ENCODE measurements at regions not wholly inside any gene's neighbourhood (a gene's known extent, or its start where the extent isn't known, plus 50 kb on each side); places are given as distances from the start of the nearest gene placed in this dataset.

GRCh38 chr2:66127656-66128055, 307.3 kb upstream of the MEIS1 start:
- Mint-ChIP-seq H3K4me3 (no peak overlapping the region), H3K36me3 (ENCODE audit: low read depth) (no peaks in the 10 kb centered on the region)

GRCh38 chr2:66127061-66127460, 307.9 kb upstream of the MEIS1 start:
- no peak for TF ChIP-seq CTCF (IDR thresholded peaks at IDR 0.05; ENCODE audit: unreplicated experiment in 3 of 3)
- Mint-ChIP-seq H3K27me3 (ENCODE audit: low read depth) (no peaks in the 10 kb centered on the region), H3K36me3 (ENCODE audit: low read depth) (no peaks in the 10 kb centered on the region), H3K9me3 (no peaks in the 10 kb centered on the region), H3K4me1 (peaks cover 12% of the 10 kb centered on the region), H3K27ac (no peak overlapping the region), H3K4me3 (no peak overlapping the region)

More at GRCh38 chr2:66127656-66128055, 307.3 kb upstream of the MEIS1 start:
- H3K27me3 Mint-ChIP-seq (ENCODE audit: low read depth) = no peaks in the 10 kb centered on the region
- H3K4me1 Mint-ChIP-seq = peaks cover 14% of the 10 kb centered on the region
- H3K27ac Mint-ChIP-seq = no peak overlapping the region
- no peak for TF ChIP-seq CTCF (IDR thresholded peaks at IDR 0.05; ENCODE audit: unreplicated experiment in 3 of 3)
- H3K9me3 Mint-ChIP-seq = no peaks in the 10 kb centered on the region

- no peaks in the 10 kb centered on the region for H3K27me3 Mint-ChIP-seq (ENCODE audit: low read depth)
- H3K36me3 Mint-ChIP-seq (ENCODE audit: low read depth) = no peaks in the 10 kb centered on the region
- no peak overlapping the region for H3K27ac Mint-ChIP-seq
- TF ChIP-seq CTCF (IDR thresholded peaks at IDR 0.05; ENCODE audit: unreplicated experiment in 3 of 3) = no peak
- H3K9me3 Mint-ChIP-seq = no peaks in the 10 kb centered on the region
- peaks cover 12% of the 10 kb centered on the region for H3K4me1 Mint-ChIP-seq
- H3K4me3 Mint-ChIP-seq = no peak overlapping the region
These were observed 309.0 kb upstream of the MEIS1 start for GRCh38 chr2:66125951-66126350.

- no peak overlapping the region for H3K4me3 Mint-ChIP-seq
- TF ChIP-seq CTCF (IDR thresholded peaks at IDR 0.05; ENCODE audit: unreplicated experiment in 3 of 3) = no peak
- H3K36me3 Mint-ChIP-seq (ENCODE audit: low read depth) = no peaks in the 10 kb centered on the region
These were observed 312.4 kb upstream of the MEIS1 start for GRCh38 chr2:66122516-66122915.

GRCh38 chr2:66121946-66122345, 313.0 kb upstream of the MEIS1 start:
- no peak overlapping the region for H3K27ac Mint-ChIP-seq
- no peaks in the 10 kb centered on the region for H3K36me3 Mint-ChIP-seq (ENCODE audit: low read depth)
- no peaks in the 10 kb centered on the region for H3K27me3 Mint-ChIP-seq (ENCODE audit: low read depth)
- H3K4me3 Mint-ChIP-seq = no peak overlapping the region
- H3K4me1 Mint-ChIP-seq = peaks cover 4% of the 10 kb centered on the region
- peaks cover 5% of the 10 kb centered on the region for H3K9me3 Mint-ChIP-seq
- TF ChIP-seq CTCF (IDR thresholded peaks at IDR 0.05; ENCODE audit: unreplicated experiment in 3 of 3) = no peak

More at GRCh38 chr2:66122516-66122915, 312.4 kb upstream of the MEIS1 start:
- Mint-ChIP-seq H3K27ac (no peak overlapping the region), H3K27me3 (ENCODE audit: low read depth) (no peaks in the 10 kb centered on the region), H3K4me1 (peaks cover 4% of the 10 kb centered on the region), H3K9me3 (peaks cover 5% of the 10 kb centered on the region)

- no peak overlapping the region for H3K27ac Mint-ChIP-seq
- H3K9me3 Mint-ChIP-seq = peaks cover 5% of the 10 kb centered on the region
- H3K4me3 Mint-ChIP-seq = no peak overlapping the region
- no peak for TF ChIP-seq CTCF (IDR thresholded peaks at IDR 0.05; ENCODE audit: unreplicated experiment in 3 of 3)
- H3K27me3 Mint-ChIP-seq (ENCODE audit: low read depth) = no peaks in the 10 kb centered on the region
- H3K36me3 Mint-ChIP-seq (ENCODE audit: low read depth) = no peaks in the 10 kb centered on the region
- peaks cover 17% of the 10 kb centered on the region for H3K4me1 Mint-ChIP-seq
These were observed 320.8 kb upstream of the MEIS1 start for GRCh38 chr2:66113988-66114625.

Data from nephron (organoid).